DND-41 (cell line): ENCODE measurements at regions not wholly inside any gene's neighbourhood (a gene's known extent, or its start where the extent isn't known, plus 50 kb on each side); places are given as distances from the start of the nearest gene placed in this dataset.

Experiments used
- CTCF ChIP-seq: IDR thresholded peaks from 2 replicates; pipeline ENCODE4 v1.5.1; 2012; ENCODE audit warnings: borderline replicate concordance, low read length, moderate library complexity, mild to moderate bottlenecking; ENCODE audit not compliant: poor library complexity, severe bottlenecking; ENCODE audit errors: extremely low read depth
- EZH2 ChIP-seq: IDR thresholded peaks from 3 replicates; pipeline ENCODE4 v1.6.1; 2012; ENCODE audit warnings: borderline replicate concordance, low read depth, mild to moderate bottlenecking, moderate library complexity, low read length, inconsistent platforms; ENCODE audit not compliant: severe bottlenecking

GRCh38 chr6:15102241-15102640, 143.6 kb upstream of the JARID2 start:
- TF ChIP-seq CTCF: no peak
- no peak for TF ChIP-seq EZH2
